GM23338 (cell line): ENCODE measurements at regions not wholly inside any gene's neighbourhood (a gene's known extent, or its start where the extent isn't known, plus 50 kb on each side); places are given as distances from the start of the nearest gene placed in this dataset.

Source experiments
- EZH2phosphoT487 ChIP-seq: fragments of 200-600 bp; sonication (generic); IDR thresholded peaks from one replicate; pipeline ENCODE4 v1.8.1; 2018; ENCODE audit warnings: antibody characterized with exemption; ENCODE audit not compliant: unreplicated experiment
- JUNB ChIP-seq: IDR thresholded peaks from one replicate; pipeline ENCODE4 v1.6.1; 2016; ENCODE audit warnings: antibody characterized with exemption; ENCODE audit not compliant: unreplicated experiment
- STAT1 ChIP-seq: IDR thresholded peaks from one replicate; pipeline ENCODE4 v1.6.1; 2016; ENCODE audit warnings: antibody characterized with exemption; ENCODE audit not compliant: unreplicated experiment
- TF ChIP-seq, protein P1 (sequence below): fragments of 250-450 bp; sonication (Bioruptor Pico); IDR thresholded peaks from 2 replicates; pipeline ENCODE4 v1.5.0; 2020; ENCODE audit warnings: mild to moderate bottlenecking, moderate library complexity
- TF ChIP-seq, protein P2 (sequence below): IDR thresholded peaks from 2 replicates; pipeline ENCODE4 v1.6.1; 2016; ENCODE audit warnings: antibody characterized with exemption
- TF ChIP-seq, protein P3 (sequence below): IDR thresholded peaks from one replicate; pipeline ENCODE4 v1.6.1; 2018; ENCODE audit warnings: antibody characterized with exemption; ENCODE audit not compliant: unreplicated experiment

- TF ChIP-seq, protein P1, sequence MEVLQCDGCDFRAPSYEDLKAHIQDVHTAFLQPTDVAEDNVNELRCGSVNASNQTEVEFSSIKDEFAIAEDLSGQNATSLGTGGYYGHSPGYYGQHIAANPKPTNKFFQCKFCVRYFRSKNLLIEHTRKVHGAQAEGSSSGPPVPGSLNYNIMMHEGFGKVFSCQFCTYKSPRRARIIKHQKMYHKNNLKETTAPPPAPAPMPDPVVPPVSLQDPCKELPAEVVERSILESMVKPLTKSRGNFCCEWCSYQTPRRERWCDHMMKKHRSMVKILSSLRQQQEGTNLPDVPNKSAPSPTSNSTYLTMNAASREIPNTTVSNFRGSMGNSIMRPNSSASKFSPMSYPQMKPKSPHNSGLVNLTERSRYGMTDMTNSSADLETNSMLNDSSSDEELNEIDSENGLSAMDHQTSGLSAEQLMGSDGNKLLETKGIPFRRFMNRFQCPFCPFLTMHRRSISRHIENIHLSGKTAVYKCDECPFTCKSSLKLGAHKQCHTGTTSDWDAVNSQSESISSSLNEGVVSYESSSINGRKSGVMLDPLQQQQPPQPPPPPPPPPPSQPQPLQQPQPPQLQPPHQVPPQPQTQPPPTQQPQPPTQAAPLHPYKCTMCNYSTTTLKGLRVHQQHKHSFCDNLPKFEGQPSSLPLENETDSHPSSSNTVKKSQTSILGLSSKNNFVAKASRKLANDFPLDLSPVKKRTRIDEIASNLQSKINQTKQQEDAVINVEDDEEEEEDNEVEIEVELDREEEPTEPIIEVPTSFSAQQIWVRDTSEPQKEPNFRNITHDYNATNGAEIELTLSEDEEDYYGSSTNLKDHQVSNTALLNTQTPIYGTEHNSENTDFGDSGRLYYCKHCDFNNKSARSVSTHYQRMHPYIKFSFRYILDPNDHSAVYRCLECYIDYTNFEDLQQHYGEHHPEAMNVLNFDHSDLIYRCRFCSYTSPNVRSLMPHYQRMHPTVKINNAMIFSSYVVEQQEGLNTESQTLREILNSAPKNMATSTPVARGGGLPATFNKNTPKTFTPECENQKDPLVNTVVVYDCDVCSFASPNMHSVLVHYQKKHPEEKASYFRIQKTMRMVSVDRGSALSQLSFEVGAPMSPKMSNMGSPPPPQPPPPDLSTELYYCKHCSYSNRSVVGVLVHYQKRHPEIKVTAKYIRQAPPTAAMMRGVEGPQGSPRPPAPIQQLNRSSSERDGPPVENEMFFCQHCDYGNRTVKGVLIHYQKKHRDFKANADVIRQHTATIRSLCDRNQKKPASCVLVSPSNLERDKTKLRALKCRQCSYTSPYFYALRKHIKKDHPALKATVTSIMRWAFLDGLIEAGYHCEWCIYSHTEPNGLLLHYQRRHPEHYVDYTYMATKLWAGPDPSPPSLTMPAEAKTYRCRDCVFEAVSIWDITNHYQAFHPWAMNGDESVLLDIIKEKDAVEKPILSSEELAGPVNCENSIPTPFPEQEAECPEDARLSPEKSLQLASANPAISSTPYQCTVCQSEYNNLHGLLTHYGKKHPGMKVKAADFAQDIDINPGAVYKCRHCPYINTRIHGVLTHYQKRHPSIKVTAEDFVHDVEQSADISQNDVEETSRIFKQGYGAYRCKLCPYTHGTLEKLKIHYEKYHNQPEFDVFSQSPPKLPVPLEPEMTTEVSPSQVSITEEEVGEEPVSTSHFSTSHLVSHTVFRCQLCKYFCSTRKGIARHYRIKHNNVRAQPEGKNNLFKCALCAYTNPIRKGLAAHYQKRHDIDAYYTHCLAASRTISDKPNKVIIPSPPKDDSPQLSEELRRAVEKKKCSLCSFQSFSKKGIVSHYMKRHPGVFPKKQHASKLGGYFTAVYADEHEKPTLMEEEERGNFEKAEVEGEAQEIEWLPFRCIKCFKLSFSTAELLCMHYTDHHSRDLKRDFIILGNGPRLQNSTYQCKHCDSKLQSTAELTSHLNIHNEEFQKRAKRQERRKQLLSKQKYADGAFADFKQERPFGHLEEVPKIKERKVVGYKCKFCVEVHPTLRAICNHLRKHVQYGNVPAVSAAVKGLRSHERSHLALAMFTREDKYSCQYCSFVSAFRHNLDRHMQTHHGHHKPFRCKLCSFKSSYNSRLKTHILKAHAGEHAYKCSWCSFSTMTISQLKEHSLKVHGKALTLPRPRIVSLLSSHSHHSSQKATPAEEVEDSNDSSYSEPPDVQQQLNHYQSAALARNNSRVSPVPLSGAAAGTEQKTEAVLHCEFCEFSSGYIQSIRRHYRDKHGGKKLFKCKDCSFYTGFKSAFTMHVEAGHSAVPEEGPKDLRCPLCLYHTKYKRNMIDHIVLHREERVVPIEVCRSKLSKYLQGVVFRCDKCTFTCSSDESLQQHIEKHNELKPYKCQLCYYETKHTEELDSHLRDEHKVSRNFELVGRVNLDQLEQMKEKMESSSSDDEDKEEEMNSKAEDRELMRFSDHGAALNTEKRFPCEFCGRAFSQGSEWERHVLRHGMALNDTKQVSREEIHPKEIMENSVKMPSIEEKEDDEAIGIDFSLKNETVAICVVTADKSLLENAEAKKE (CRISPR knock-in tag), result no peak
- TF ChIP-seq, protein P2, sequence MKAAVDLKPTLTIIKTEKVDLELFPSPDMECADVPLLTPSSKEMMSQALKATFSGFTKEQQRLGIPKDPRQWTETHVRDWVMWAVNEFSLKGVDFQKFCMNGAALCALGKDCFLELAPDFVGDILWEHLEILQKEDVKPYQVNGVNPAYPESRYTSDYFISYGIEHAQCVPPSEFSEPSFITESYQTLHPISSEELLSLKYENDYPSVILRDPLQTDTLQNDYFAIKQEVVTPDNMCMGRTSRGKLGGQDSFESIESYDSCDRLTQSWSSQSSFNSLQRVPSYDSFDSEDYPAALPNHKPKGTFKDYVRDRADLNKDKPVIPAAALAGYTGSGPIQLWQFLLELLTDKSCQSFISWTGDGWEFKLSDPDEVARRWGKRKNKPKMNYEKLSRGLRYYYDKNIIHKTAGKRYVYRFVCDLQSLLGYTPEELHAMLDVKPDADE, result no peak
- no peak for TF ChIP-seq JUNB
- TF ChIP-seq STAT1, result no peak
- TF ChIP-seq EZH2phosphoT487, result no peak
- TF ChIP-seq, protein P3, sequence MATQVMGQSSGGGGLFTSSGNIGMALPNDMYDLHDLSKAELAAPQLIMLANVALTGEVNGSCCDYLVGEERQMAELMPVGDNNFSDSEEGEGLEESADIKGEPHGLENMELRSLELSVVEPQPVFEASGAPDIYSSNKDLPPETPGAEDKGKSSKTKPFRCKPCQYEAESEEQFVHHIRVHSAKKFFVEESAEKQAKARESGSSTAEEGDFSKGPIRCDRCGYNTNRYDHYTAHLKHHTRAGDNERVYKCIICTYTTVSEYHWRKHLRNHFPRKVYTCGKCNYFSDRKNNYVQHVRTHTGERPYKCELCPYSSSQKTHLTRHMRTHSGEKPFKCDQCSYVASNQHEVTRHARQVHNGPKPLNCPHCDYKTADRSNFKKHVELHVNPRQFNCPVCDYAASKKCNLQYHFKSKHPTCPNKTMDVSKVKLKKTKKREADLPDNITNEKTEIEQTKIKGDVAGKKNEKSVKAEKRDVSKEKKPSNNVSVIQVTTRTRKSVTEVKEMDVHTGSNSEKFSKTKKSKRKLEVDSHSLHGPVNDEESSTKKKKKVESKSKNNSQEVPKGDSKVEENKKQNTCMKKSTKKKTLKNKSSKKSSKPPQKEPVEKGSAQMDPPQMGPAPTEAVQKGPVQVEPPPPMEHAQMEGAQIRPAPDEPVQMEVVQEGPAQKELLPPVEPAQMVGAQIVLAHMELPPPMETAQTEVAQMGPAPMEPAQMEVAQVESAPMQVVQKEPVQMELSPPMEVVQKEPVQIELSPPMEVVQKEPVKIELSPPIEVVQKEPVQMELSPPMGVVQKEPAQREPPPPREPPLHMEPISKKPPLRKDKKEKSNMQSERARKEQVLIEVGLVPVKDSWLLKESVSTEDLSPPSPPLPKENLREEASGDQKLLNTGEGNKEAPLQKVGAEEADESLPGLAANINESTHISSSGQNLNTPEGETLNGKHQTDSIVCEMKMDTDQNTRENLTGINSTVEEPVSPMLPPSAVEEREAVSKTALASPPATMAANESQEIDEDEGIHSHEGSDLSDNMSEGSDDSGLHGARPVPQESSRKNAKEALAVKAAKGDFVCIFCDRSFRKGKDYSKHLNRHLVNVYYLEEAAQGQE, result no peak
These were observed 145.4 kb upstream of the SFSWAP start (continued) for GRCh38 chr12:131565267-131566015.
